Uterus (tissue), 2 donors: ENCODE measurements at regions not wholly inside any gene's neighbourhood (a gene's known extent, or its start where the extent isn't known, plus 50 kb on each side); places are given as distances from the start of the nearest gene placed in this dataset. TPM values are rescaled to one million over a fixed set of nuclear protein-coding genes. Genes with fewer than 3 reads are reported as not detected.

Source experiments
- microRNA-seq: library from miRNA; unstranded; fragments of <30 nt; microRNA quantifications from one replicate; pipeline ENCODE4, GENCODE V29; 2016; ENCODE audit warnings: borderline microRNAs expressed, borderline replicate concordance
- small RNA-seq: library from RNA; depleted of rRNA; stranded (forward); fragments of <200 nt; gene quantifications from one replicate; pipeline ENCODE3, GENCODE V24; 2016

Small RNA genes in the stretch of these regions (microRNA-seq; reads per million reads assigned to microRNA genes)
- not detected for gene MIR6082

Small RNA genes in the stretch of these regions (small RNA-seq; reads per million reads assigned to genes)
- gene AC097486.1 (not detected), gene MIR6082 (not detected), gene RNU6ATAC13P (not detected)
